ENCODE measurements at regions not wholly inside any gene's neighbourhood (a gene's known extent, or its start where the extent isn't known, plus 50 kb on each side); places are given as distances from the start of the nearest gene placed in this dataset.

DNA sequence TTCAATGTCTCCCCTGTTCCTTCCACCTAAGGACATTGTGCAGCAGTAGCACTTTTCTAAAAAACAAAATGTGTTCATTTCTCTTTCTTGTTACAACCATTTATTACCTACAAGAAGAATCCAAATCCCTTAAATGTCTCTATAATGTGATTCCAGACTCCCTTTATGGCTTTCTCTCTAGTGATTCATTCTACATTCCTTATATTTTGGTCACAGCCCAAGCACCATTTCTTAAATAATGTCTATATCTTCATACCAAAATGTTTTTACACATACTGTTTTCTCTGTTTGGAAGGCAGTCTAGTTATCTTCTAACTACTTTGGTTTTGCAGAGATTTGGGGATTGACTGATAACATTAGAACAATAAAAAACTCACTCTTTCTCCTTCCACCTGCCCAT lies 1037.3 kb upstream of the FLRT2 start:
- no peak for TF ChIP-seq CTCF (IDR thresholded peaks at IDR 0.05; ENCODE audit: low read depth, low read length)
- TF ChIP-seq, protein P1, sequence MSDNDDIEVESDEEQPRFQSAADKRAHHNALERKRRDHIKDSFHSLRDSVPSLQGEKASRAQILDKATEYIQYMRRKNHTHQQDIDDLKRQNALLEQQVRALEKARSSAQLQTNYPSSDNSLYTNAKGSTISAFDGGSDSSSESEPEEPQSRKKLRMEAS (IDR thresholded peaks at IDR 0.05; ENCODE audit: low read depth, low read length): no peak

Data from NB4 (cell line).